ENCODE measurements at regions not wholly inside any gene's neighbourhood (a gene's known extent, or its start where the extent isn't known, plus 50 kb on each side); places are given as distances from the start of the nearest gene placed in this dataset.

DNA sequence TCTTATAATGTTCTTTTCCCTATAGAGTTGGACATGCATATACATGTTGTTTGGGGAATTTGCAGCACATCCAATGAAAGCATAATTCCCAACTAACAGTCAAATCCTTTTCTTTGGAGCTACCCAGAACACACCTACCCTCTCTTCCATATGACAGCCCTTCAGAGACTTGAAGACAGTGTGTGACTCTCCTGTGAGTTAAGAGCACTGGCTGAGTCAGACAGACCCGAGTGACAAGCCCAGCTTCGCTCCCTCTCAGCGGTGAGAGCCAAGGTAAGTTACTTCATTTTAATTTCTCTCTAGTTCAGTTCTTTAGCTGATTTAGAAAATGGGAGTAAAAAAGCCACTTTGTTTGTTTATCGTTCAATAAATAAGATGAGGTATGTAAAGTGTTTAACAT lies 86.3 kb downstream of the RTL9 start:
- Mint-ChIP-seq H3K27ac (no peak overlapping the region), H3K9me3 (no peaks in the 10 kb centered on the region), H3K4me1 (no peaks in the 10 kb centered on the region), H3K4me3 (no peak overlapping the region), H3K36me3 (ENCODE audit: low read depth) (no peaks in the 10 kb centered on the region), H3K27me3 (peaks cover 4% of the 10 kb centered on the region)
- ATAC-seq (no peak), DNase-seq (no peak)

DNA sequence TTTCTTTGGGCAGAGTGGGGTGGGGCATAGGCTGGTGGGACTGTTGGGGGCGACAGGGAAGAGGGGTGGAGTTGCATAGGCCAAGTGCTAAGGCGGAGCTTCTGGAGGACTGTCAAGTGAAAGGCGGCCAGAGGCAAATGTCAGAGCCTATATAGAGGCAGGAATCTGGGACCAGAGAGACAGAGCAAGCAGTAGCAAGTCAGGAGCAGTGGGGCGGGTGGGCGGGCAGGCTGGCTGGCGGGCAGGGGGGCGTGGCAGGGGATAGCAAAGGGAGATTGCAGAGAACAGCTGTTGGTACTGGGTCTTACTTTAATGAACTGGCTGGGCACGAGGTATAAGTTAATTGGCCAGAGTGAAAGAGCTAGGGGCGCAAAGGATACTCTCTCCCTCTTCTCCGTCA lies 89.8 kb downstream of the RTL9 start:
- Mint-ChIP-seq H3K4me3 (no peak overlapping the region), H3K36me3 (ENCODE audit: low read depth) (no peaks in the 10 kb centered on the region), H3K4me1 (no peaks in the 10 kb centered on the region), H3K9me3 (no peaks in the 10 kb centered on the region), H3K27me3 (no peaks in the 10 kb centered on the region), H3K27ac (no peak overlapping the region)
- DNase-seq, result no peak
- ATAC-seq, result no peak

- Mint-ChIP-seq H3K36me3 (ENCODE audit: low read depth) (no peaks in the 10 kb centered on the region), H3K4me3 (no peak overlapping the region), H3K27ac (no peak overlapping the region), H3K27me3 (no peaks in the 10 kb centered on the region), H3K9me3 (no peaks in the 10 kb centered on the region), H3K4me1 (no peaks in the 10 kb centered on the region)
- no peak for ATAC-seq
- no peak for DNase-seq
Measured at GRCh38 chrX:110449312-110449711, 90.7 kb downstream of the RTL9 start.

DNA sequence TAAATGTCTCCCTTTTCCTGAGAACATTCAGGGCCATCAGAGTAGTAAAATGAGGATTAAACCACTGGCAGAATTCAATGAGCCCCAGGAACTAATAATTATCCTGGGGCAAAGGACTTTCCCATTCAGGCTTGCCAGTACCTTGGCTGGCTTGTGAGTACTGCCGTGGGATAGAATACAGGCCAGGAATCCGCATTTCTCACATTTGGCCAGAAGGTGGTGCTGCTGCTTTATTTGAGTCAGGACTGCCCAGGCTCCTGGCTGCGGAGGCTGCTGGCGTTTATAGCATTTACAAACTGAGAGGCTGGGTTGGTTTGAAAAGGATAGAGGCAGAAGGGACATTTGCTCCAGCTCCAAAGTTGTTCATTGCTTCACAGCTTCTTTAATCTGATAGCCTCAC lies 91.4 kb downstream of the RTL9 start:
- DNase-seq, result peak; percentile 50
- Mint-ChIP-seq H3K4me3 (no peak overlapping the region), H3K9me3 (no peaks in the 10 kb centered on the region), H3K27me3 (no peaks in the 10 kb centered on the region), H3K27ac (no peak overlapping the region), H3K36me3 (ENCODE audit: low read depth) (no peaks in the 10 kb centered on the region), H3K4me1 (no peaks in the 10 kb centered on the region)
- ATAC-seq, result peak; percentile 76

- no peak overlapping the region for H3K4me3 Mint-ChIP-seq
- no peak for ATAC-seq
- H3K27me3 Mint-ChIP-seq, result peaks cover 5% of the 10 kb centered on the region
- no peak overlapping the region for H3K27ac Mint-ChIP-seq
- H3K36me3 Mint-ChIP-seq (ENCODE audit: low read depth), result no peaks in the 10 kb centered on the region
- no peak for DNase-seq
- no peaks in the 10 kb centered on the region for H3K4me1 Mint-ChIP-seq
- no peaks in the 10 kb centered on the region for H3K9me3 Mint-ChIP-seq
Measured at GRCh38 chrX:110454336-110454735, 95.7 kb downstream of the RTL9 start.

- no peaks in the 10 kb centered on the region for H3K4me1 Mint-ChIP-seq
- H3K9me3 Mint-ChIP-seq, result no peaks in the 10 kb centered on the region
- H3K27ac Mint-ChIP-seq, result no peak overlapping the region
- no peak for ATAC-seq
- H3K27me3 Mint-ChIP-seq, result peaks cover 3% of the 10 kb centered on the region
- no peak overlapping the region for H3K4me3 Mint-ChIP-seq
- DNase-seq, result no peak
- H3K36me3 Mint-ChIP-seq (ENCODE audit: low read depth), result no peaks in the 10 kb centered on the region
Measured at GRCh38 chrX:110462957-110463356, 104.3 kb downstream of the RTL9 start.

DNA sequence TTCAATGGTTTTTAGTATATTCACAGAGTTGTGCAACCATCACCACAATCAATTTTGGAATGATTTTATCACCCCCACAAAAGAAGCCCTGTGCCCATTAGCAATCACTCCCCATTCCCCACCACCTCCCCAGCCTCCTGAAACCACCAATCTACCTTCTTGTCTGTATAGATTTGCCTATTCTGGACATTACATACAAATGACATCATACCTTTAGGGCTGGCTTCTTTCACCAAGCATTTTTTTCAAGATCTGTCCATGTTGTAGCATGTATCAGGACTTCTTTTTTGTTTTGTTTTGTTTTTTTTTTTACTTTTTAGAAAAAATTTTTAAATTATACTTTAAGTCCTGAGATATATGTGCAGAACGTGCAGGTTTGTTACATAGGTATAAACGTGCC lies 108.1 kb downstream of the RTL9 start:
- Mint-ChIP-seq H3K4me3 (no peak overlapping the region), H3K9me3 (no peaks in the 10 kb centered on the region), H3K4me1 (no peaks in the 10 kb centered on the region), H3K27me3 (no peaks in the 10 kb centered on the region), H3K36me3 (ENCODE audit: low read depth) (no peaks in the 10 kb centered on the region), H3K27ac (no peak overlapping the region)
- no peak for ATAC-seq
- DNase-seq, result no peak

DNA sequence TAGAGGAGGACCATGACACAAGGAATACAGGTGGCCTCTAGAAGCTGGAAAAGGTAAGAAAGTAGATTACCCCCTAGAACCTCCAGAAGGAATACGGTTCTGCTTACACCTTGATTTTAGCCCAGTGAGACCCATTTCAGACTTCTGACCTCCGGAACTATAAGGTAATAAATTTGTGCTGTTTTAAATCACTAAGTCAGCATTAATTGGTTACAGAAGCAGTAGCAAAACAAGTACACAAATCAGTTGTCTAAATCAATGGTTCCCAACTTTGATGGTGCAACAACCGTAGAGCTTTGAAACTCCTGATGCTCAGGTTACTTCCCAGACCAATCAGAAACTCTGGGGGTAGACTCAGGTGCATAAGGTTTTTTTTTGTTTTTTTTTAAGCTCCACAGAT lies 113.6 kb downstream of the RTL9 start:
- H3K4me1 Mint-ChIP-seq, result no peaks in the 10 kb centered on the region
- no peak for DNase-seq
- no peaks in the 10 kb centered on the region for H3K27me3 Mint-ChIP-seq
- H3K9me3 Mint-ChIP-seq, result no peaks in the 10 kb centered on the region
- H3K27ac Mint-ChIP-seq, result no peak overlapping the region
- ATAC-seq, result no peak
- no peaks in the 10 kb centered on the region for H3K36me3 Mint-ChIP-seq (ENCODE audit: low read depth)
- H3K4me3 Mint-ChIP-seq, result no peak overlapping the region

DNA sequence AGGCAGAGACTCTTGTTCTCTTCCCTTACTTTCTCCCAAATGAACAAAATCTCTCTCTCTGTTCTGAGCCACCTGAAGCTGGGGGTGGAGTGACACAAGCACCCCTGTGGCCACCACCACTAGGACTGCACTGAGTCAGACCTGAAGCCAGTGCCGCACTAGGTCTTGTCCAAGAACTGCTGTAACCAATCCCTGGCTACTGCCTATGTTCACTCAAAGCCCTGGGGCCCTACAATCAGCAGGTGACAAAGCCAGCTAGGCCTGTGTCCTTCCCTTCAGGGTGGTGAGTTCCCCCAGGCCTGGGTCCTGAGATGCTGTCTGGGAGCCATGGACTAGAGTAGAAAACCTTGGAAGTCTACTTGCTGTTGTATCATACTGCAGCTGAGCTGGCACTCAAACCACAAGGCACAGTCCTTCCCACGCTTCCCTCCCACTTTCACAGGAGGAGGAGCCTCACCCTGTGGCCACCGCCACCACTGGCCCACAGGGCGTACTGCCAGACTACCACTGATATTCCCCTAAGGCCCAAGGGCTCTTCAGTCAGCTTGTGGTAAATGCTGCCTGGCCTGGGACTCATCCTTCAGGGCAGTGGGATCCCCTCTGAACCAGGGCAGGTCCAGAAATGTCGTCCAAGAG lies 119.1 kb downstream of the RTL9 start:
- Mint-ChIP-seq H3K4me1 (no peaks in the 10 kb centered on the region), H3K27me3 (peaks cover 3% of the 10 kb centered on the region), H3K9me3 (no peaks in the 10 kb centered on the region), H3K27ac (no peak overlapping the region), H3K36me3 (ENCODE audit: low read depth) (no peaks in the 10 kb centered on the region), H3K4me3 (no peak overlapping the region)
- DNase-seq (no peak), ATAC-seq (no peak)

- Mint-ChIP-seq H3K4me1 (no peaks in the 10 kb centered on the region), H3K27me3 (peaks cover 9% of the 10 kb centered on the region)
Measured at GRCh38 chrX:110491846-110492620, 133.4 kb downstream of the RTL9 start.

GRCh38 chrX:110504947-110505346 lies 146.3 kb downstream of the RTL9 start:
- Mint-ChIP-seq H3K27ac (no peak overlapping the region), H3K4me3 (no peak overlapping the region)
- DNase-seq, result no peak

More at GRCh38 chrX:110491846-110492620, 133.4 kb downstream of the RTL9 start:
- Mint-ChIP-seq H3K27ac (no peak overlapping the region), H3K36me3 (ENCODE audit: low read depth) (no peaks in the 10 kb centered on the region), H3K4me3 (no peak overlapping the region), H3K9me3 (no peaks in the 10 kb centered on the region)
- no peak for DNase-seq
- no peak for ATAC-seq

DNA sequence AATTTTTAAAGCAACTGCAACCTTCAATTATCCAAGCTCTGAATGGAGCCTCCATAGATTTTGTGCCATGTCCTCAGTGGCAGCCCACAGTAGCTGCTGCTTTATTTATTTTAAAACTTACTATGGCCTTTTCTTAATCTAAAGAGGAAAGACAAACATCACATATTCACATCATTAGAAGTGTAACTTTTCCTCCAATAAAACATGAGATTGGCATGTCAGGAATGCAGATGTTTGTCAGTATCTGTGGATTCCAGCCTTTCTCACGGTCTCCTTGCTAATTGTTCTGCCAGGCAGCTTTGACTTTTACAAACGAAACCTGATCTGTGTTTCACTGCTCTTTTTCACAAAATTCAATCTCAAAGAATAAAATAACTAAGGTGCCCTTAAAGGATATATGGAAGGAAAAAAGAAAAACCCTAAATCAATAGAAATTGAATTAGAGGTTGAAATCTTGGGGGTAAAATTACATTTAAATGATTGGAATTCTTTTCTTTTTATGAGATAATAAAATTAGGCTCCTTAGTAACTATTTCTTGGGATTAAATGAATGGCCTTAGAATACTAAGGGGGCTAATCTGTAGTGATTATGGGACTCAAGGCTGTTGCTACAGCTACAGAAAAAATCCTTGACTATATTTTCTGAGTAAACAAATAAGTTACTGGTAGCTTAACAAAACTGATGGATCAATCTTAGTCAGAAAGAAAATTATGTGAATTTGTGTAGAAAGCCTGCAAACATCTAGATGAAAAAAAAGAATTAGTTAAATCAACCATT lies 151.3 kb downstream of the RTL9 start:
- Mint-ChIP-seq H3K4me1 (no peaks in the 10 kb centered on the region), H3K36me3 (ENCODE audit: low read depth) (no peaks in the 10 kb centered on the region), H3K27me3 (no peaks in the 10 kb centered on the region), H3K4me3 (no peak overlapping the region), H3K27ac (no peak overlapping the region), H3K9me3 (no peaks in the 10 kb centered on the region)
- ATAC-seq (no peak), DNase-seq (no peak)

More at GRCh38 chrX:110504947-110505346, 146.3 kb downstream of the RTL9 start:
- Mint-ChIP-seq H3K9me3 (no peaks in the 10 kb centered on the region), H3K4me1 (no peaks in the 10 kb centered on the region), H3K27me3 (peaks cover 2% of the 10 kb centered on the region), H3K36me3 (ENCODE audit: low read depth) (no peaks in the 10 kb centered on the region)
- ATAC-seq, result no peak

DNA sequence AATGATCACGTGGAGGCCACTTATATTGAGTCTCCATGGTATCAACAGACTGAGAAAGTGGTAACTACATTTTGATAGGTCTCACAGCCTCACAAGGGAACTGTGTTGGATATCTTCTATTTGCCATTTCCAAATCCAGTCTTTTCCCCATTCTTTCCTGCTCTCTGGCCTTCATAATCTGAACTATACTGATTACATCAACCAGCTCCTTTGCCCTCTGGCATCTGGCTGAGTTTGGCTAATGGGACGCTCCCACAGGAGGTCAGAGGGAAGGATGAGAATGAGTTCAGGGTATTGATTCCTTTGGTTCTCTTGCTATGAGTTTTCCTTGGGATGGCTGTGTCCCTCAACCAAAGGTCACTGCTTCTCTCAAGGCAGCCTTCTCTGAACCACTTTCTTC lies 152.6 kb downstream of the RTL9 start:
- H3K27me3 Mint-ChIP-seq, result no peaks in the 10 kb centered on the region
- H3K4me3 Mint-ChIP-seq, result no peak overlapping the region
- no peak for ATAC-seq
- no peaks in the 10 kb centered on the region for H3K9me3 Mint-ChIP-seq
- no peak overlapping the region for H3K27ac Mint-ChIP-seq
- no peaks in the 10 kb centered on the region for H3K36me3 Mint-ChIP-seq (ENCODE audit: low read depth)
- no peak for DNase-seq
- no peaks in the 10 kb centered on the region for H3K4me1 Mint-ChIP-seq

GRCh38 chrX:110512341-110512740 lies 153.7 kb downstream of the RTL9 start:
- H3K27ac Mint-ChIP-seq, result no peak overlapping the region
- no peak for ATAC-seq
- no peak overlapping the region for H3K4me3 Mint-ChIP-seq
- no peaks in the 10 kb centered on the region for H3K27me3 Mint-ChIP-seq
- no peaks in the 10 kb centered on the region for H3K9me3 Mint-ChIP-seq
- no peaks in the 10 kb centered on the region for H3K36me3 Mint-ChIP-seq (ENCODE audit: low read depth)
- H3K4me1 Mint-ChIP-seq, result no peaks in the 10 kb centered on the region
- DNase-seq, result no peak

DNA sequence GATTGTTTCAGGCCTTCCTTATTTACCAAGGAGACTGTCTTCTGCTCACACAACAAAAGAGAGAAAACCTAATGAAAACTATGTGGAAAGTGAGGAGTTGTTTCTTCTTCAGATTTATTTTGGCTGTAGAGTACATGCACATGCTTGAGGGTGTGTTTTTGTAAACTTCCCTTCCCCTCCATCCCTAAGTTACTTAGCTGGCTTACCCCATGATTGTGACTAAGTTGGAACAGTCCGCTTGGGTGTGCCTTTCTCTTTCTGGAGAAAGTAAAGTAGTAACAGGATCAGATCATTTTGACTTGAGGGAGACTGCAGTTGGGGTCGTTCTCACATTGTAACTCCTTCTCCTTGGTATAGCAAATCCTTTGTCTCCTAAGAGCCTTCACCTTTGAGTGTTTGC lies 155.9 kb downstream of the RTL9 start:
- Mint-ChIP-seq H3K36me3 (ENCODE audit: low read depth) (no peaks in the 10 kb centered on the region), H3K4me1 (no peaks in the 10 kb centered on the region), H3K27me3 (no peaks in the 10 kb centered on the region), H3K27ac (no peak overlapping the region), H3K9me3 (no peaks in the 10 kb centered on the region), H3K4me3 (no peak overlapping the region)
- no peak for DNase-seq
- ATAC-seq, result no peak
